Lower leg skin (tissue), 3 donors: ENCODE measurements at regions not wholly inside any gene's neighbourhood (a gene's known extent, or its start where the extent isn't known, plus 50 kb on each side); places are given as distances from the start of the nearest gene placed in this dataset.

Experiments
- POLR2A ChIP-seq, 2 donors: fragments of 450-650 bp; IDR thresholded peaks; one replicate each; pipeline ENCODE4 v1.6.1; 2016 to 2017; ENCODE audit warnings: antibody characterized with exemption in 2 of 2, mild to moderate bottlenecking in 1 of 2, moderate library complexity in 1 of 2
- TF ChIP-seq, protein P1 (sequence below), 3 donors: fragments of 450-650 bp; IDR thresholded peaks; one replicate each; pipeline ENCODE4 v1.5.1; 2016; ENCODE audit warnings: antibody characterized with exemption in 3 of 3, mild to moderate bottlenecking in 3 of 3, moderate library complexity in 2 of 3

- TF ChIP-seq, protein P1, sequence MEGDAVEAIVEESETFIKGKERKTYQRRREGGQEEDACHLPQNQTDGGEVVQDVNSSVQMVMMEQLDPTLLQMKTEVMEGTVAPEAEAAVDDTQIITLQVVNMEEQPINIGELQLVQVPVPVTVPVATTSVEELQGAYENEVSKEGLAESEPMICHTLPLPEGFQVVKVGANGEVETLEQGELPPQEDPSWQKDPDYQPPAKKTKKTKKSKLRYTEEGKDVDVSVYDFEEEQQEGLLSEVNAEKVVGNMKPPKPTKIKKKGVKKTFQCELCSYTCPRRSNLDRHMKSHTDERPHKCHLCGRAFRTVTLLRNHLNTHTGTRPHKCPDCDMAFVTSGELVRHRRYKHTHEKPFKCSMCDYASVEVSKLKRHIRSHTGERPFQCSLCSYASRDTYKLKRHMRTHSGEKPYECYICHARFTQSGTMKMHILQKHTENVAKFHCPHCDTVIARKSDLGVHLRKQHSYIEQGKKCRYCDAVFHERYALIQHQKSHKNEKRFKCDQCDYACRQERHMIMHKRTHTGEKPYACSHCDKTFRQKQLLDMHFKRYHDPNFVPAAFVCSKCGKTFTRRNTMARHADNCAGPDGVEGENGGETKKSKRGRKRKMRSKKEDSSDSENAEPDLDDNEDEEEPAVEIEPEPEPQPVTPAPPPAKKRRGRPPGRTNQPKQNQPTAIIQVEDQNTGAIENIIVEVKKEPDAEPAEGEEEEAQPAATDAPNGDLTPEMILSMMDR (IDR thresholded peaks at IDR 0.05): no peak
- TF ChIP-seq POLR2A (IDR thresholded peaks at IDR 0.05): no peak
Measured at GRCh38 chr12:118549510-118549980, 173.2 kb downstream of the SUDS3 start.
